ENCODE measurements at regions not wholly inside any gene's neighbourhood (a gene's known extent, or its start where the extent isn't known, plus 50 kb on each side); places are given as distances from the start of the nearest gene placed in this dataset.

- Histone ChIP-seq H3K9me3 (ENCODE audit: control insufficient read depth in 2 of 3, insufficient read depth in 1 of 3, low read length in 3 of 3) (peaks cover 0 to 3% (median 0%) of the 10 kb centered on the region in 3 donors), H3K4me1 (ENCODE audit: control insufficient read depth in 2 of 3, insufficient read depth in 2 of 3, low read depth in 1 of 3, low read length in 3 of 3) (no peaks in the 10 kb centered on the region), H3K27ac (ENCODE audit: low read depth in 2 of 2, low read length in 2 of 2) (no peak overlapping the region), H3K27me3 (ENCODE audit: control insufficient read depth, insufficient read depth, low read length) (no peaks in the 10 kb centered on the region), H3K9ac (ENCODE audit: low read length in 3 of 3) (no peak overlapping the region), H3K4me3 (ENCODE audit: low read length in 3 of 3) (no peak overlapping the region), H3K36me3 (ENCODE audit: control insufficient read depth in 2 of 3, insufficient read depth in 3 of 3, low read length in 3 of 3) (no peaks in the 10 kb centered on the region)
- intact Hi-C loops (cut with DNase I), result no loop called here
- FAIRE-seq (no peak), DNase-seq (no peak)
- TF ChIP-seq CTCF (IDR thresholded peaks at IDR 0.05; ENCODE audit: borderline replicate concordance, extremely low read depth, insufficient read depth), result no peak
Measured at GRCh38 chr14:38973083-38973700, 129.8 kb downstream of the SEC23A start.

GRCh38 chr14:38972511-38972910, 130.5 kb downstream of the SEC23A start:
- Histone ChIP-seq H3K4me3 (ENCODE audit: low read length in 3 of 3) (no peak overlapping the region), H3K27me3 (ENCODE audit: control insufficient read depth, insufficient read depth, low read length) (no peaks in the 10 kb centered on the region), H3K9ac (ENCODE audit: low read length in 3 of 3) (no peak overlapping the region), H3K27ac (ENCODE audit: low read depth in 2 of 2, low read length in 2 of 2) (no peak overlapping the region), H3K36me3 (ENCODE audit: control insufficient read depth in 2 of 3, insufficient read depth in 3 of 3, low read length in 3 of 3) (no peaks in the 10 kb centered on the region), H3K9me3 (ENCODE audit: control insufficient read depth in 2 of 3, insufficient read depth in 1 of 3, low read length in 3 of 3) (peaks cover 0 to 3% (median 0%) of the 10 kb centered on the region in 3 donors), H3K4me1 (ENCODE audit: control insufficient read depth in 2 of 3, insufficient read depth in 2 of 3, low read depth in 1 of 3, low read length in 3 of 3) (no peaks in the 10 kb centered on the region)
- DNase-seq (no peak), FAIRE-seq (peak; percentile 94)
- TF ChIP-seq CTCF (IDR thresholded peaks at IDR 0.05; ENCODE audit: borderline replicate concordance, extremely low read depth, insufficient read depth), result no peak
- intact Hi-C loops (cut with DNase I), result no loop called here

- Histone ChIP-seq H3K9me3 (ENCODE audit: control insufficient read depth in 2 of 3, insufficient read depth in 1 of 3, low read length in 3 of 3) (peaks cover 0 to 3% (median 0%) of the 10 kb centered on the region in 3 donors), H3K9ac (ENCODE audit: low read length in 3 of 3) (no peak overlapping the region), H3K27me3 (ENCODE audit: control insufficient read depth, insufficient read depth, low read length) (no peaks in the 10 kb centered on the region), H3K4me1 (ENCODE audit: control insufficient read depth in 2 of 3, insufficient read depth in 2 of 3, low read depth in 1 of 3, low read length in 3 of 3) (no peaks in the 10 kb centered on the region), H3K27ac (ENCODE audit: low read depth in 2 of 2, low read length in 2 of 2) (no peak overlapping the region), H3K36me3 (ENCODE audit: control insufficient read depth in 2 of 3, insufficient read depth in 3 of 3, low read length in 3 of 3) (no peaks in the 10 kb centered on the region), H3K4me3 (ENCODE audit: low read length in 3 of 3) (no peak overlapping the region)
- DNase-seq (no peak), FAIRE-seq (no peak)
- intact Hi-C loops (cut with DNase I), result no loop called here
- TF ChIP-seq CTCF (IDR thresholded peaks at IDR 0.05; ENCODE audit: borderline replicate concordance, extremely low read depth, insufficient read depth), result no peak
Measured at GRCh38 chr14:38971258-38971921, 131.6 kb downstream of the SEC23A start.
